ENCODE measurements at regions not wholly inside any gene's neighbourhood (a gene's known extent, or its start where the extent isn't known, plus 50 kb on each side); places are given as distances from the start of the nearest gene placed in this dataset.

DNA sequence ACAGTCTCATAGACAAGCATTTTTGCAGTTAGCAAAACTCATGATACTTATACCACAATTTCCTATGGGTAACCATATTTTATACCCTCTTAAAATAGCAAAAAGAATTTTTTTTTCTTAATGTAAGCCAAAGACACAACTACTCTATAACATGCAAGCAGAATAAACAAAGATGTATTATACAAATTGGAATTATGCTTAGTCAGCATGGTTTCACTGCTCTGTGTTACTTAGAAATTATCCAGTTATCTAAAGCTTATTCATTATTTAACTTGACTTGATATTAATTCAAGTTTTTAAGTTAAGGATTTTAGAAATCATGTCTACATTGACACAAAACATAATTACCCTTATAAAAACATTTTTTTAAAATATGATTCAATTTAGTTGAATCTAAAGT lies 449.8 kb upstream of the CDH2 start:
- Mint-ChIP-seq H3K27me3 (no peaks in the 10 kb centered on the region), H3K36me3 (ENCODE audit: insufficient read depth) (no peaks in the 10 kb centered on the region), H3K9me3 (peaks cover 2 to 7% of the 10 kb centered on the region in 2 donors), H3K4me1 (ENCODE audit: low read depth in 2 of 2) (no peaks in the 10 kb centered on the region), H3K4me3 (no peak overlapping the region), H3K27ac (no peak overlapping the region)
- DNase-seq (no peak), ATAC-seq (replicated peaks) (no peak)

DNA sequence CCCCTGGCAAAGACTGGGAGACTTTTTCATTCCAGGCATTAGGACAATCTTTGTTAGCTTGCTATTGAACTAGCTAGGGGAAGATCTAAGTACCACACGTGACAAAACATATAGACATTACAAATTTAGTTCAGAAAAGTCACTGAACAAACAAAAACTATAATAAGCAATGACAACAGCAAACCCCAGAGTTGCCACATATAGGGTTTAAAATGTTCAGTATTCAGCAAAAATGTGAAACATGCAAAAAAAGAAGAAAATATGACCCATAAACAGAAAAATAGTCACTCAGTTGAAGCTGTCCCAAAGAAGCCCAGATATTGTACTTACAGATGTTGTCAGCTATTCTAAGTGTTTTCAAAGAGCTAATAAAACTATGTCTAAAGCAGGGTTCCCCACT lies 431.1 kb upstream of the CDH2 start:
- Mint-ChIP-seq H3K27ac (no peak overlapping the region), H3K36me3 (ENCODE audit: insufficient read depth) (no peaks in the 10 kb centered on the region), H3K9me3 (peaks cover 0 to 2% of the 10 kb centered on the region in 2 donors), H3K4me3 (no peak overlapping the region), H3K4me1 (ENCODE audit: low read depth in 2 of 2) (no peaks in the 10 kb centered on the region), H3K27me3 (no peaks in the 10 kb centered on the region)
- ATAC-seq (replicated peaks) (no peak), DNase-seq (no peak)

DNA sequence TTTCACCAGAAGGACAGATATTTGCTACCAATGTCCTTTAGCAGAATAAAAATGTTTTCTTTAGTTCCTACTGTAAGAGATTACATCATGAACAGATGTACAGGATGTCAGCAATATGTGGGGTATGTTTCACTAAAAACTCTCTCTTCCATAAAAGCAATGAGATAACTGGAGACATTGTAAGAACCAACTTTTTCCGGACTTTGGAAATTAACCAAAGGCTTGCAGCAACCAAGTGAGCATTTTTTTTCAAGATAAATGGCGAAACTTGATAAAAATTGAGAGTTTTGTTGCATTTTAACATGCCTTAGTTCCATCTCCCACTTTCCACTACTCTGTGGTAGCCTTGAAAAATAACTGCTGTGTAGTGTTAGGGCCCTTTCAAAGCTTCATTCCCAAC lies 429.8 kb upstream of the CDH2 start:
- no peak for DNase-seq
- Mint-ChIP-seq H3K27ac (no peak overlapping the region), H3K4me3 (no peak overlapping the region), H3K36me3 (ENCODE audit: insufficient read depth) (no peaks in the 10 kb centered on the region), H3K9me3 (peaks cover 0 to 2% of the 10 kb centered on the region in 2 donors), H3K4me1 (ENCODE audit: low read depth in 2 of 2) (no peaks in the 10 kb centered on the region), H3K27me3 (no peaks in the 10 kb centered on the region)
- no peak for ATAC-seq (replicated peaks)

DNA sequence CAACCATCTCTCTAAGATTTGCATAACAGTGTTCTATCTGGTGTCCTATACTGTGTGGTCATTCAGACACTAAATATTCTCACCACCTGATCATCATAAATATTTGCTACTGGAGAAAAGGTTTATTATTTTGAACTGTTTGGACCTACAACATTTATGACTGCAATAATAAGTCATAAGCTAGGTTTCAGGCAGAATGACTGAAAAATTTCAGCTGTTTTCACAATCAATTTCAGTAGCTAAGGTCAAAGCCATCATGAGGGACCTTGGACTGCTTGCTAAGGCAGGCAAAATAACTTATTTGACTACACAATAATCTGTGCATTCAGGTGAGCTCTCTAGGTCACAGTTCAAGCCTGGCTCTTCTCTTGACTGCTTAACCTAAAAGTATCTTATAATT lies 425.5 kb upstream of the CDH2 start:
- H3K9me3 Mint-ChIP-seq = peaks cover 0 to 20% of the 10 kb centered on the region in 2 donors
- H3K36me3 Mint-ChIP-seq (ENCODE audit: insufficient read depth) = no peaks in the 10 kb centered on the region
- ATAC-seq (replicated peaks) (no peak), DNase-seq (no peak)
- H3K4me3 Mint-ChIP-seq = no peak overlapping the region
- H3K27ac Mint-ChIP-seq = no peak overlapping the region
- H3K27me3 Mint-ChIP-seq = no peaks in the 10 kb centered on the region
- H3K4me1 Mint-ChIP-seq (ENCODE audit: low read depth in 2 of 2) = no peaks in the 10 kb centered on the region

DNA sequence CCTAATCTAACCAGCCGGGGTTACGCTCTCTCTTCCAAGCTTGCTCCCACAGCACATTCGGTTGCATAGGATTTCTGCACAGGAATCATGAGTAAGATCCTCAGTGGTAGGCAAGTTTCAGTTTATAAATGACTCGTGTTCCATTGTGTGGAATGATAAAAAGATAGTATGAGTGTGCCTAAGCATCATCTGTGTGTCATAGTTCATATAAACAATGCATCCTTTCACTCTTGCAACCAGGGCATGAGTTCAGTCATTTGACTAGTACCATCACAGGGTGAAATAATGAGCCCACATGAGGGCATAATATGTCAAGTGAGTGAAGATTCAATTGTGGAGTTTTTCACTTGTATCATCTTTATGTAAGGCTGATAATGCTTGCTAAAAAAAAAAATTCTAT lies 417.1 kb upstream of the CDH2 start:
- Mint-ChIP-seq H3K27me3 (no peaks in the 10 kb centered on the region), H3K4me3 (no peak overlapping the region), H3K4me1 (ENCODE audit: low read depth in 2 of 2) (no peaks in the 10 kb centered on the region), H3K9me3 (peaks cover 2% of the 10 kb centered on the region in 2 donors), H3K36me3 (ENCODE audit: insufficient read depth) (no peaks in the 10 kb centered on the region), H3K27ac (no peak overlapping the region)
- no peak for ATAC-seq (replicated peaks)
- DNase-seq = no peak

DNA sequence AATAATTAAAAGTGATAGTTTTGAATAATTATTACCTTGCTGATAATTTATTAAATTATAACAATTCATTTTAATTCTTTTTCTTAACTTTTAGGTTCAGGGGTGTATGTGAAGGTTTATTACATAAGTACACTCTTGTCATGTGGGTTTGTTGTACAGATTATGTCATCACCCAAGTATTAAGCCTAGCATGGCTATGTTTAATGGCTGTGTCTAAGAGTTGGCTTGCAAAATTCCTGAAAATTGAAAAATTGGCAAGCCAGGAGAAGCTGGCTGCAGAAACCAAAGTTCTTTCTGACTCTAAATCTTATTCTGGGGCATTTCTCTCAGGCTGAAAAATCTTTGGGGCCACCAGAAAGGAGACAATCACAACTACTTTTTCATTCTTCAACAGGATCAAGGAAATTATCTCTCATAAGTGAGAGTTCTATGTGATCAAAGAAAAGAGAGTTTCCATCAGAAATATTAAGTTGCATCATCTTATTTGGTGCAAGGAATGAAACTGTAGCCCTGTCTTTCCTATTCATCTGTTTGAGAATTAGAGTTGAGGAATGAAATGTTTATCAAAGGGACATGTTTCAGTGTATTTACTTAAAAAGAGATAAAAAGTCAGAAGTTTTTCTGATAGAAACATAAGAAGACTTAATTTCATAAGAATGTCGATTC lies 412.1 kb upstream of the CDH2 start:
- Mint-ChIP-seq H3K9me3 (peaks cover 0 to 4% of the 10 kb centered on the region in 2 donors), H3K4me1 (ENCODE audit: low read depth in 2 of 2) (no peaks in the 10 kb centered on the region), H3K4me3 (no peak overlapping the region), H3K27ac (no peak overlapping the region), H3K27me3 (no peaks in the 10 kb centered on the region), H3K36me3 (ENCODE audit: insufficient read depth) (no peaks in the 10 kb centered on the region)
- no peak for ATAC-seq (replicated peaks)
- DNase-seq = no peak

DNA sequence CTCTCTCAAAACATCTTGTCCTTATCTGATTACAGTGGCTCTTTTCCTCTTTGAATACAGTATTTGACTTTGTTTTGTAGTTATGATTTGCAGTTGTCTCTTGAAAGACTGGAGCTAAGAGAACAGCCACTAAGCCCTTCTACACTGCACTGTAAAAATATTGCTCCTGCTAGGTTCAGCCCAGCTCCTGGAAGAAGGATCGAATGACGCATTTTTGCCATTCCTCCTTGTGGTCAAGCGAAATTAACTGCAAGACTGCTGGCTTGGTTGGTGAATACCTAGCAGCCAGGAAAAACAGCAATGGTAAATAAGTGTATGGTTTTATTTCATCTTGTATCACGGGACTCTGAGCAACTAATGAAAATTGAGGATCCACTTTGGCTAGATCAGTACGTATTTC lies 407.8 kb upstream of the CDH2 start:
- no peaks in the 10 kb centered on the region for H3K36me3 Mint-ChIP-seq (ENCODE audit: insufficient read depth)
- DNase-seq = no peak
- H3K27me3 Mint-ChIP-seq = no peaks in the 10 kb centered on the region
- H3K27ac Mint-ChIP-seq = no peak overlapping the region
- no peak for ATAC-seq (replicated peaks)
- no peak overlapping the region for H3K4me3 Mint-ChIP-seq
- no peaks in the 10 kb centered on the region for H3K4me1 Mint-ChIP-seq (ENCODE audit: low read depth in 2 of 2)
- H3K9me3 Mint-ChIP-seq = peaks cover 0 to 2% of the 10 kb centered on the region in 2 donors

DNA sequence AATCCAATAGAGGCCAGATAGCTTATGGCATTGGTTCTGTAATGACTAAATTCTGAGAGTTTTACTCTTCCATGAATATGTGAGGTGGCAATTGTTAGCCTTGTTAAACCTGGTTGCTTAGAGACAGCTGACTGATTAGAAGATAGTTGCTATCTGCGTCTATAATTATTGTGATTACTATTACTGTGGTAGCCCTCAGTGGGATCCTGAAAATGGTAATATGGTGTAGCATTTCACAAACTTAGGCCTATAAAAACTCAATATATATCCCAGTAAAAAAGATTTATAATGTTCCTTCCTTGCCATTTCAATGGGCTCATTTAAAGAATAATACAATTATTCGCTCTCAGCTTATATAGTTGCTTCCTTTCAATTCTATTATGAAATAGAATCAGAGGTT lies 405.8 kb upstream of the CDH2 start:
- Mint-ChIP-seq H3K36me3 (ENCODE audit: insufficient read depth) (no peaks in the 10 kb centered on the region), H3K4me3 (no peak overlapping the region), H3K9me3 (peaks cover 0 to 2% of the 10 kb centered on the region in 2 donors), H3K27ac (no peak overlapping the region), H3K27me3 (no peaks in the 10 kb centered on the region), H3K4me1 (ENCODE audit: low read depth in 2 of 2) (no peaks in the 10 kb centered on the region)
- no peak for DNase-seq
- ATAC-seq (replicated peaks) = no peak

DNA sequence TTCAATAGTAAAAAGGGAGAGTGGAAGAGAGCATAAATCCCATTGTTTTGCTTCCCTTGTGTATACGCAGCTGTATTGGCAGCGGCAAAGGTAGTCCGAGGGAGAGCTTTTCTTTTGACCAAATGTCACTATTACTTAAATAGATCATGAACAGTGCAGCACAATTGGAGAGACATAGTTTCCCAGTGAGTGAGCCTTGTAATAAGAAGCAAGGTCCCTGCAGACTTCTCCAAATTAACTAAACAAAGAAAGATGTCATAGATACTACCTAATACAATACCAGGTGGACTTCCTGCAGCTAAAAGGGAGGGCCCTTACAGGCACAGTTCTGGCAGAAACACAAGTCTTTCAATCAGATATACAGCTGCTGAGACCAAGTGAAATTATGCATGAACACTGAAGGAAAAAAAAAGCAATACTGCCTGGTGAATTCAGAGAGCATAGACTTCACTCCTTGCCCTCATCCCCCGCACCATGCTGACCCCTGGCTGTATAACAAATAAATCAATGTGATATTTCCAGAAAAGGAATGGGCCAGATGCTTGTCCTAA lies 404.7 kb upstream of the CDH2 start:
- no peak overlapping the region for H3K27ac Mint-ChIP-seq
- no peak for ATAC-seq (replicated peaks)
- H3K4me1 Mint-ChIP-seq (ENCODE audit: low read depth in 2 of 2) = no peaks in the 10 kb centered on the region
- DNase-seq = no peak
- no peaks in the 10 kb centered on the region for H3K27me3 Mint-ChIP-seq
- H3K4me3 Mint-ChIP-seq = no peak overlapping the region
- H3K36me3 Mint-ChIP-seq (ENCODE audit: insufficient read depth) = no peaks in the 10 kb centered on the region
- no peaks in the 10 kb centered on the region for H3K9me3 Mint-ChIP-seq

DNA sequence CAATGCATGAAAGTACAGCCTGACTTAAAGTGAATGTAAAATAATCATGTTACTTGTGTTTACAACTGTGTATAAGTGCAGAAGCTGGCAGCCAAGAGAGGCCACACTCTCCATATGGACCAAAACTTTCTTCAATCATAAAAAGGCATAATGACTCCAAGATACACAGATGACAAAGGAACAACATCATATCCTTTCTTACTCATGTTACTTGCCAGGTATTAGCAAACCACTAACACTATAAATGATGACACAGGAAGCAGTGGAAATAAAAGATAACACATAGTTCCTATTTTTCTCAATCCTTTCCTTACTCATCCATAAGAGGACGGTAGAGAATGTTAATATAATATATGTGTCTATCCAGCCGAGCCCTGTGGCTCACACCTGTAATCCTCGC lies 400.0 kb upstream of the CDH2 start:
- DNase-seq = no peak
- Mint-ChIP-seq H3K9me3 (peaks cover 0 to 1% of the 10 kb centered on the region in 2 donors), H3K27me3 (no peaks in the 10 kb centered on the region), H3K4me1 (ENCODE audit: low read depth in 2 of 2) (no peaks in the 10 kb centered on the region), H3K4me3 (no peak overlapping the region), H3K36me3 (ENCODE audit: insufficient read depth) (no peaks in the 10 kb centered on the region), H3K27ac (no peak overlapping the region)
- ATAC-seq (replicated peaks) = no peak

DNA sequence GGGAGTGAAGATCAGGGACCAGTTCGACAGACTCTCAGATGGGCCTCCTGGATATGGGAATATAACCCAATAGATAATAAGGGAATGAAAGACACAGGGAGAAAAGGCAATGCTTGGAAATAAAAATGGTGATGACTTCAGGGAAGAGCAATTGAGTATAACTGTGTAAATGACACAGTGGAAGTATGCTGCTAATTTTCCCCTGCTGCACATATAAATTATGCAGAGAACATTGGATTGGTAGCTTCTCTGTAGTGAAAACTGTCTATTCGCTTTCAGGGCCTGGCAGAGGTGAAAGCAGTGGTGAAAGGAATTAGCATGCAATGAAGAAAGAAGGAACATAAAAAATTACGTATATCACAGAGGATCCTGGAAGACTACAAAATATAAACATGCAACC lies 398.2 kb upstream of the CDH2 start:
- peaks cover 0 to 1% of the 10 kb centered on the region in 2 donors for H3K9me3 Mint-ChIP-seq
- no peaks in the 10 kb centered on the region for H3K4me1 Mint-ChIP-seq (ENCODE audit: low read depth in 2 of 2)
- DNase-seq = no peak

DNA sequence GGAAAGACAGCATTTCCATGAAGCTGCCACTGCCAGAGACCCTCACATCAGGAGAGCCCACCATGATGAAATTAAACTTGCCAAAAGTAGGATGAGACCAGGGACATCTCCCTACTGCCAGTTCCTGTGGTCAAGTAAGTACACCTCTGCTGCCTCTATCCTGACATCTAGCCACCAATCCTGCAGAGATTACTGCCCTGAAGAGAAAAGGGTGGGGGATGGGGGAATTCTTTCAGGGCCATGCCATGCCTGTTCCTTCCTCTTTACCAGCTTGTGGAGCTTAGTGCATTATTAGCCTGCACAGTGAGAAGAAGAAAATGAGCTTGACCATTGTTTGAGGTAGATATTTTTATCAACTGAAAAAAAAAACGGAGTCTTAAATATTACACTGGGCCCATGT lies 397.2 kb upstream of the CDH2 start:
- Mint-ChIP-seq H3K27me3 (no peaks in the 10 kb centered on the region), H3K9me3 (peaks cover 0 to 1% of the 10 kb centered on the region in 2 donors), H3K36me3 (ENCODE audit: insufficient read depth) (no peaks in the 10 kb centered on the region), H3K4me1 (ENCODE audit: low read depth in 2 of 2) (no peaks in the 10 kb centered on the region), H3K4me3 (no peak overlapping the region), H3K27ac (no peak overlapping the region)
- ATAC-seq (replicated peaks) (no peak), DNase-seq (no peak)

More for the DNA sequence above, 398.2 kb upstream of the CDH2 start:
- H3K4me3 Mint-ChIP-seq = no peak overlapping the region
- H3K27me3 Mint-ChIP-seq = no peaks in the 10 kb centered on the region
- no peak overlapping the region for H3K27ac Mint-ChIP-seq
- H3K36me3 Mint-ChIP-seq (ENCODE audit: insufficient read depth) = no peaks in the 10 kb centered on the region
- no peak for ATAC-seq (replicated peaks)

DNA sequence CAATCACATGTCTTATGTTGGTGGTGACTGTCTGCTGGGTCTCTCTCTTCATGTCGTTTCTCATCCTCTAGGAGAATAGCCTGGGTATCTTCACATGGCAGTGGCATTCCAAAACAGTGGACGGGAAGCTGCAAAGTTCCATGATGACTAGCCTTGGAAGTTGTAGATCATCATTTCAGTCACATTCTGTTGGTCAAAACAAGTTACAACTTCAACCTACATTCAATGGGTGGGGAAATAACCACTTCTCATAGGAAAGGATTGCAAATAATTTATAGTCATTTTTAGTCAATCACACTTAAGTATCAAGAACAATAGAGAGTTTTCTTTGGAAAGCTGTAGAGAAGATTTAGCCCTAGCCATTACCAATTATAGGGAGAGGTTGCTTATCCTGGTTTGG lies 395.0 kb upstream of the CDH2 start:
- Mint-ChIP-seq H3K9me3 (peaks cover 0 to 1% of the 10 kb centered on the region in 2 donors), H3K4me3 (no peak overlapping the region), H3K27ac (no peak overlapping the region), H3K27me3 (no peaks in the 10 kb centered on the region), H3K4me1 (ENCODE audit: low read depth in 2 of 2) (no peaks in the 10 kb centered on the region), H3K36me3 (ENCODE audit: insufficient read depth) (no peaks in the 10 kb centered on the region)
- no peak for DNase-seq
- ATAC-seq (replicated peaks) = no peak

DNA sequence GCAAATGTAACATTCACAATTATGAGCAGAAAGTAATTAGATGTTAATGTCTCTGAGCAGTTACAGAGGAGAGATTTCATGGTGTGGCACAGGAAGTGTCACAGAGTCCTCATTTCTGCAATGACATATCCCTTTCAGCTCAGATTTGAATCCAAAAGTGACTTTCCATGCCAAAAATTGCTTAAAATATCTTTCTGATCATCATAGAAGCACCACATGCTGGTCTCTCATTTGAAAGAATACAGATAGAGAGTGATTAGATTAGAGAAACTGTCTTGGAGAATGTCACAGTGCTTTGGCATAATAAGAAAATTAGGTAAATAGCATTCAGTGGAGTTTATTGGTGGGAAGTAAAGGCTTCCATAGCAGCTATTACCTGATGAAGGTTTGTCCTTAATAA lies 383.4 kb upstream of the CDH2 start:
- Mint-ChIP-seq H3K4me1 (ENCODE audit: low read depth in 2 of 2) (no peaks in the 10 kb centered on the region), H3K4me3 (no peak overlapping the region), H3K27ac (no peak overlapping the region), H3K36me3 (ENCODE audit: insufficient read depth) (no peaks in the 10 kb centered on the region), H3K9me3 (peaks cover 2 to 4% of the 10 kb centered on the region in 2 donors), H3K27me3 (no peaks in the 10 kb centered on the region)
- ATAC-seq (replicated peaks) (no peak), DNase-seq (no peak)

Measured in effector memory CD8-positive, alpha-beta T cell (primary cell).